Activated CD4-positive, alpha-beta T cell treated with anti-CD3 and anti-CD28 coated beads, Interleukin-2, amount 10 ng/mL, durations not matched to agents 24 days and 14 days (primary cell): ENCODE measurements at regions not wholly inside any gene's neighbourhood (a gene's known extent, or its start where the extent isn't known, plus 50 kb on each side); places are given as distances from the start of the nearest gene placed in this dataset.
"Not testable (repeated sequence)": the region's sequence is repeated elsewhere in the genome, so short reads cannot be mapped to it uniquely, and the experiment has no call there.

ENCODE experiments used
- DNase-seq: peaks from one replicate; pipeline ENCODE4 v3.0.0; 2022
- H3K27ac Mint-ChIP-seq: one replicate; pipeline ENCODE4 v1.8.0; 2022; ENCODE audit warnings: mild to moderate bottlenecking, mixed read lengths
- H3K27me3 Mint-ChIP-seq: one replicate; pipeline ENCODE4 v1.8.0; 2022; ENCODE audit warnings: mixed read lengths
- H3K36me3 Mint-ChIP-seq: one replicate; pipeline ENCODE4 v1.8.0; 2022; ENCODE audit warnings: low read depth, mild to moderate bottlenecking, mixed read lengths
- H3K4me1 Mint-ChIP-seq: one replicate; pipeline ENCODE4 v1.8.0; 2021; ENCODE audit warnings: mixed read lengths
- H3K4me3 Mint-ChIP-seq: one replicate; pipeline ENCODE4 v1.8.0; 2022; ENCODE audit warnings: mild to moderate bottlenecking, moderate library complexity, mixed read lengths
- H3K9me3 Mint-ChIP-seq: one replicate; pipeline ENCODE4 v1.8.0; 2021; ENCODE audit warnings: mixed read lengths
- intact Hi-C: fragments of 100-400 bp; cut with micrococcal nuclease; formaldehyde crosslinking; loops from one replicate; pipeline ENCODE4 v1.15.1; 2023

DNA sequence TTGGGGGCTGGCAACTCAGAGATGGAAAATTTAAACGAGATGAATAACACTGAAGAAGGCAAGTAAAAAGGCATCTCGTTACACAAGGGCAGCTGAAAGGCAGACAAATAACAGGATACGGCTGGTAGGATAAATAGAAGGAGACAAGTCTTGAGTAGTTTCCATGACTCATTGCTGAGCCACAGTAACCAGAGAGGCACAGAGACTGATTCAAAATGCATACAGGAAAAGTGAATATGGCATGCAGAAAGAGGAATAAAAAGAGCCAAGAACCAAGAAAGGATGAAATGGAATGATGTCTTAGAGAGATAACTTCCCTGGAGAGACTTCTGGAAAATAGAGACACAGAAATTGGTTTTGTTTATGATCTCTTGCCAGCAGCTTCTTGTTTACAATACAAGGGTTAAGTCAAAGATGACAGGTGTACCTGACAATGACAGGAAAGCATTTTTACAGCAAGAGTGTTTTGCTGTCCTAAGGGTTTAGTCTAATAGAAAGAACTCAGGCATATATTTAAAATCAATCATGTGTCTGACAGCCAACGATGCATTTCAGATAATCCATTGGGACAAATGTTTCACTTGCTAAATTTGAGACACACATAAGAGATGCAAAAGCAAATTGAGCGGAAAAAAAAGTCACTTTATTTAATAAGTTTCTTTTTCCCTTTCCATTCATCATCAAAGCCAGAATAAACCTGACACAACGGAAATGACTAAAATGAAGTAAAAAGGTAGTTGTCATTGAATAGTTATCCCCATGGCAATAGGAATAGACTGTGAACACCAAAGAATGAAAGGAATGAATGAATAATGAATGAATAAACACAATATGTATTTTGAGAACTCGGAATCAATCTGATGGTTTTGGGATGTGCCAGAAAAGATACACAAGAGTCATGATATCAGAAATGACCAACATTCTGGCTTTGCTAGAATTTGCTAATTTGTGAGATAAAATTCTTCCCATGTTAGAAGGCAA is 68.0 kb upstream of the KCNQ5 start:
- H3K36me3 Mint-ChIP-seq, result no peaks in the 10 kb centered on the region
- H3K4me3 Mint-ChIP-seq, result no peak overlapping the region
- no peaks in the 10 kb centered on the region for H3K9me3 Mint-ChIP-seq
- H3K27ac Mint-ChIP-seq, result peak overlapping the region; percentile 46
- no peak for DNase-seq
- no peaks in the 10 kb centered on the region for H3K27me3 Mint-ChIP-seq
- peaks cover 4% of the 10 kb centered on the region for H3K4me1 Mint-ChIP-seq
- intact Hi-C loops, result no loop called here

- intact Hi-C loops, result no loop called here
- H3K4me3 Mint-ChIP-seq, result no peak overlapping the region
- DNase-seq, result no peak
- H3K27ac Mint-ChIP-seq, result no peak overlapping the region
- no peaks in the 10 kb centered on the region for H3K27me3 Mint-ChIP-seq
- H3K36me3 Mint-ChIP-seq, result no peaks in the 10 kb centered on the region
- no peaks in the 10 kb centered on the region for H3K9me3 Mint-ChIP-seq
- peaks cover 4% of the 10 kb centered on the region for H3K4me1 Mint-ChIP-seq
Observed at GRCh38 chr6:72554761-72555221, 67.1 kb upstream of the KCNQ5 start.

DNA sequence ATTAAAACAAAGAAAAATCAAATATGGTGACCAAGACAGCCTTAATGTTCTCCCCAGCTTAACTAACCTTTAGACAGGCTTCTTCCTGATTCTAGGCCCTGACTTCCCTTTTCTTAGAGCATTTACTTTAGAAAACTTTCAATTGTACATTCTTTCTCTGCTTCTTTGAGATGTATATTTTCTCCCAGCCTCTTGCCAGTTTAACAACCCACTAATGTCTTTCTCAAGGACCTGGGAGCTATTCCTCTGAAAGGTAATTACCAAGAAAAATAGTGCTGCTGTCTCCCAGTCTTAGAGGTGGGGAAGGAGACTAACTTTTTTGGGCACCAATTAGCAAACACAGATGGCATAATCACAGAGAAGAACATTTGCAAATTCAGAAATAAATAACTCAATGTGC is 62.8 kb upstream of the KCNQ5 start:
- Mint-ChIP-seq H3K4me1 (no peaks in the 10 kb centered on the region), H3K9me3 (no peaks in the 10 kb centered on the region), H3K4me3 (no peak overlapping the region), H3K27ac (no peak overlapping the region), H3K36me3 (no peaks in the 10 kb centered on the region), H3K27me3 (no peaks in the 10 kb centered on the region)
- DNase-seq, result no peak
- intact Hi-C loops, result no loop called here

DNA sequence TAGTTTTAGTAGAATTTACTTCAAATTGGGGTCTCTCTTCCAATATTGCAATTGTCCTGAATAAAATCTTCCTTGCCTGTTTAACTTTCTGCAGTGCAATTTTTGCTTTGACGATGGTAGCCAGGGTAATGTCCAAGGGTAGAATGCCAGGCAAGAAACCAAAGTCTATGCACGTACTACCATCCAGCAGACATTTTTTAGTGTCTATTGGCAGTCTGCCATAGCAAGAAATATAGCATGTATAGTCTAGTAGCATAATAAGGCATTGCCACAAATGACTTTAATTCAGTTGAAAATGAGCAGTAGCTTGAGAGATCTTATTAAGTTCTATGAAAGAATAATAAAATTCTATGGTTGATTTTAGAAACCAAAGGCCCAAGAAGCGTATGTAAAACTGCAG is 62.3 kb upstream of the KCNQ5 start:
- Mint-ChIP-seq H3K27me3 (no peaks in the 10 kb centered on the region), H3K9me3 (no peaks in the 10 kb centered on the region), H3K27ac (no peak overlapping the region), H3K36me3 (no peaks in the 10 kb centered on the region), H3K4me3 (no peak overlapping the region), H3K4me1 (no peaks in the 10 kb centered on the region)
- intact Hi-C loops, result no loop called here
- no peak for DNase-seq

- Mint-ChIP-seq H3K27ac (no peak overlapping the region), H3K4me3 (no peak overlapping the region), H3K4me1 (no peaks in the 10 kb centered on the region), H3K36me3 (no peaks in the 10 kb centered on the region), H3K9me3 (no peaks in the 10 kb centered on the region), H3K27me3 (no peaks in the 10 kb centered on the region)
- no peak for DNase-seq
- intact Hi-C loops, result no loop called here
Observed at GRCh38 chr6:72560721-72561593, 60.9 kb upstream of the KCNQ5 start.

DNA sequence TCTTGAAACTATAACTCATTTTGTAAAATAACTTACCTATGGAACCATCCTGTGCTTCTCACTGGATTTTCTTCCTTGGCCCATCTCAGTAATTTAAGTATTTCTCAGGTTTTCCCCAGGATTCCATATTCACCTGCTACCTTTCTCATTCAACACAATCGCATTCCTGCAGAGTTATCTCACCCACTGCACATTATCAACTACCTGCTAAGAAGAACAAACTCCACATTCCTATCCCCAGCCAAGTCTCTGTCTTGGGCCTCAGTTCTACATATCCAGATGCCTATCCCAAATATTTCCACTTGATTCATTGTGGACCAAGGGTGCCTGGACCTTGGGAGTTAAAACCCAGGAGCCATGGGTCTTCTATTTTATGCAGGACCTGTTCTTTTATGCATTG is 60.2 kb upstream of the KCNQ5 start:
- DNase-seq, result no peak
- Mint-ChIP-seq H3K4me3 (no peak overlapping the region), H3K36me3 (no peaks in the 10 kb centered on the region), H3K27ac (no peak overlapping the region), H3K27me3 (no peaks in the 10 kb centered on the region), H3K9me3 (no peaks in the 10 kb centered on the region), H3K4me1 (no peaks in the 10 kb centered on the region)
- intact Hi-C loops, result no loop called here

DNA sequence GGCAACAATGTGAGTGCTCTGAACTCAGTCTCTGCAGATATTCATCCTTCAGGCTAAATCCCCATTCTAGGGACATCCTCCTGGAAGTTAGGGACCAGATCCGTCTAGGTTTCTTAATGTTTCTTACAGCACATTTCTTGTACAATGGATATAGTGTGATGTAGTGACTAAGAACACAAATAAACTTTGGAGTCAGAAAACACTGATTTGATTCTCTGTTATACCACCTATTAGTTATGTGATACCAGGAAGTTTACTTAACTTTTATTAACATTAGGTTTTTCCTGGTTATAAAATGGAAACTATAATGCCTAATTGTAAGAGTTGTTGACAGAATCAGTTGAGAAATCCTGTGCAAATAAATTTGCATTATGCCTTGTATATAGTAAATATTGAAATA is 57.6 kb upstream of the KCNQ5 start:
- Mint-ChIP-seq H3K27me3 (peaks cover 4% of the 10 kb centered on the region), H3K4me3 (no peak overlapping the region), H3K4me1 (no peaks in the 10 kb centered on the region), H3K9me3 (no peaks in the 10 kb centered on the region), H3K27ac (no peak overlapping the region), H3K36me3 (no peaks in the 10 kb centered on the region)
- intact Hi-C loops, result no loop called here
- no peak for DNase-seq

- H3K9me3 Mint-ChIP-seq, intact Hi-C loops, DNase-seq, H3K4me3 Mint-ChIP-seq, H3K27me3 Mint-ChIP-seq, H3K36me3 Mint-ChIP-seq, H3K4me1 Mint-ChIP-seq, H3K27ac Mint-ChIP-seq: not testable (repeated sequence)
Observed at GRCh38 chr6:72571993-72572392, 49.9 kb upstream of the KCNQ5 start.
